Sigmoid colon (tissue), 6 donors: ENCODE measurements at regions not wholly inside any gene's neighbourhood (a gene's known extent, or its start where the extent isn't known, plus 50 kb on each side); places are given as distances from the start of the nearest gene placed in this dataset.

ENCODE experiments used
- DNase-seq: peaks from one replicate; pipeline ENCODE4 v3.0.0-alpha.2; 2019
- H3K27ac ChIP-seq, 4 donors: fragments of 200-600 bp; sonication (generic); one replicate each; pipeline ENCODE4 v1.5.1; 2016 to 2019; ENCODE audit warnings: mild to moderate bottlenecking in 1 of 4
- H3K27me3 ChIP-seq, 3 donors: fragments of 200-600 bp; sonication (generic); one replicate each; pipeline ENCODE4 v1.5.1; 2019; ENCODE audit warnings: mild to moderate bottlenecking in 1 of 3
- H3K36me3 ChIP-seq, 4 donors: fragments of 200-600 bp; sonication (generic); one replicate each; pipeline ENCODE4 v1.5.1; 2016 to 2019
- H3K4me1 ChIP-seq, 4 donors: fragments of 200-600 bp; sonication (generic); one replicate each; pipeline ENCODE4 v1.5.1; 2017 to 2019
- H3K4me3 ChIP-seq, 4 donors: fragments of 200-600 bp; sonication (generic); one replicate each; pipeline ENCODE4 v1.5.1; 2017 to 2019; ENCODE audit warnings: mild to moderate bottlenecking in 2 of 4, moderate library complexity in 1 of 4
- H3K9me3 ChIP-seq, 4 donors: fragments of 200-600 bp in 3 of 4; sonication (generic) in 3 of 4; one replicate each; pipeline versions ENCODE4 v1.5.1 to v1.6.1; 2013 to 2019
- CTCF ChIP-seq, 4 experiments: fragments of 450-650 bp in 3 of 4; fragments of 200-600 bp in 1 of 4; IDR thresholded peaks; one replicate each; pipeline ENCODE4 v1.5.1; 2016 to 2019; ENCODE audit warnings: antibody characterized with exemption in 4 of 4, mild to moderate bottlenecking in 3 of 4, moderate library complexity in 2 of 4
- EP300 ChIP-seq, 4 donors: sonication (generic); formaldehyde crosslinking; IDR thresholded peaks; one replicate each; pipeline ENCODE4 v1.6.1; 2017; ENCODE audit warnings: antibody characterized with exemption in 4 of 4
- POLR2A ChIP-seq, 2 donors: fragments of 450-650 bp; IDR thresholded peaks; one replicate each; pipeline ENCODE4 v1.6.1; 2016; ENCODE audit warnings: antibody characterized with exemption in 2 of 2, mild to moderate bottlenecking in 2 of 2, moderate library complexity in 2 of 2
- POLR2AphosphoS5 ChIP-seq, 4 donors: sonication (generic); formaldehyde crosslinking; IDR thresholded peaks; one replicate each; pipeline ENCODE4 v1.6.1; 2017; ENCODE audit warnings: antibody characterized with exemption in 4 of 4
- WGBS, 2 donors: extraction: QIAGEN DNeasy Blood & Tissue Kit; methylation state at CpG; one replicate each; pipeline ENCODE4 v1.1.7; 2013; 5-methylcytosine and 5-hydroxymethylcytosine counted together
- intact Hi-C: fragments of 100-400 bp; cut with DNase I; formaldehyde crosslinking; loops from one replicate; pipeline ENCODE4 v1.15.1; 2023
- donor health status: healthy with polysubstance abuse.
- donor health status: healthy.

DNA sequence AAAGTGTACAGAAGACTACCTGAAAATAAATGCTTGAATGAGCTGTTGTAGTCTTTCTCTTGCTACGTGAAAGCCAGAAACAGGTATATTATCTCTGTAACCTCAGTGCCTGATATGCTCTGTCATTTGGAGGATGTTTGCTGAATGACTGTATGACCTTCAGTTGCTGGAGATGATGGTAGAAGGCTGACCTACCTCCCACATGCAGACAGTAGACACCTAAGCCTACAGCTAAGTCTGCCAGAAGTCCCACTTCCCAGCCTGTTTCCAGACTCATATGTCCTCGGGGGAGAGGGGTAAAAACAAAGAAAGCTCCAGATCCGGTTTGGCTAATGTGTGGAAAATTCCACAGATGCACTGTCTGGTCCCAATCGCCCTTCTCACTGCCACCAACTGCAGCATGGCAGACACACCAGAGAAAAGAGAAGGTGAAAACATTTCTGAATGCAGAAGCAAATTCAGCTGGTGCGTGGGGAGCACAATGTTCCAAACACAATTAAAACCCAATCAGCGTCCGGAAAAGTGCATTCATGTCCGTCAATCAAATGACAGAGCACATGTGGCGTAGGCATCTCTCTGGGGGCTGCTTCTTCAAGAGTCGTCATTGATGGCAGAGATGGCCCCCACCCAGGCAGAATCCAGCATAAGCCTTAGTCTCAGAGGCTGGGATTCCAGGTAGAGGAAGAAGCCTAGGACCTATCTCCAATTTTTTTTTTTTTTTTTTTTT lies 76.3 kb upstream of the TBX3 start:
- H3K4me3 ChIP-seq = no peak overlapping the region
- 77 to 80% methylated on average over 10 of the region's 10 CpGs for WGBS, 2 donors
- no peak for TF ChIP-seq POLR2AphosphoS5 (IDR thresholded peaks at IDR 0.05)
- no peak for TF ChIP-seq POLR2A (IDR thresholded peaks at IDR 0.05)
- TF ChIP-seq EP300 (IDR thresholded peaks at IDR 0.05) = no peak
- TF ChIP-seq CTCF (IDR thresholded peaks at IDR 0.05) = no peak
- no peak for DNase-seq
- peaks cover 0 to 10% (median 7%) of the 10 kb centered on the region in 4 donors for H3K4me1 ChIP-seq
- intact Hi-C loops = no loop called here
- H3K27ac ChIP-seq = no peak overlapping the region
- no peaks in the 10 kb centered on the region for H3K9me3 ChIP-seq
- no peaks in the 10 kb centered on the region for H3K36me3 ChIP-seq
- H3K27me3 ChIP-seq = no peaks in the 10 kb centered on the region

GRCh38 chr12:114759635-114760034 lies 75.7 kb upstream of the TBX3 start:
- H3K27me3 ChIP-seq = no peaks in the 10 kb centered on the region
- intact Hi-C loops = no loop called here
- no peak overlapping the region for H3K4me3 ChIP-seq
- WGBS, 2 donors = 75 to 92% methylated on average over 11 of the region's 11 CpGs
- TF ChIP-seq EP300 (IDR thresholded peaks at IDR 0.05) = no peak
- no peak for TF ChIP-seq POLR2AphosphoS5 (IDR thresholded peaks at IDR 0.05)
- TF ChIP-seq CTCF (IDR thresholded peaks at IDR 0.05) = no peak
- TF ChIP-seq POLR2A (IDR thresholded peaks at IDR 0.05) = no peak
- no peaks in the 10 kb centered on the region for H3K36me3 ChIP-seq
- H3K9me3 ChIP-seq = no peaks in the 10 kb centered on the region
- no peak overlapping the region for H3K27ac ChIP-seq
- peaks cover 0 to 10% (median 7%) of the 10 kb centered on the region in 4 donors for H3K4me1 ChIP-seq
- DNase-seq = no peak

GRCh38 chr12:114757684-114758325 lies 73.8 kb upstream of the TBX3 start:
- DNase-seq = no peak
- TF ChIP-seq POLR2AphosphoS5 (IDR thresholded peaks at IDR 0.05) (no peak), CTCF (IDR thresholded peaks at IDR 0.05) (no peak)
- no peak overlapping the region for H3K27ac ChIP-seq
- H3K36me3 ChIP-seq = no peaks in the 10 kb centered on the region
- H3K9me3 ChIP-seq = no peaks in the 10 kb centered on the region
- intact Hi-C loops = no loop called here
- 75 to 84% methylated on average over 4 of the region's 4 CpGs for WGBS, 2 donors
- H3K4me1 ChIP-seq = peaks cover 0 to 6% (median 5%) of the 10 kb centered on the region in 4 donors
- no peak overlapping the region for H3K4me3 ChIP-seq
- no peaks in the 10 kb centered on the region for H3K27me3 ChIP-seq

- H3K9me3 ChIP-seq = no peaks in the 10 kb centered on the region
- DNase-seq = no peak
- peaks cover 0 to 20% (median 17%) of the 10 kb centered on the region in 4 donors for H3K4me1 ChIP-seq
- H3K27ac ChIP-seq = no peak overlapping the region
- intact Hi-C loops = no loop called here
- 87 to 89% methylated on average over 8 of the region's 8 CpGs for WGBS, 2 donors
- no peak for TF ChIP-seq CTCF (IDR thresholded peaks at IDR 0.05)
- TF ChIP-seq POLR2AphosphoS5 (IDR thresholded peaks at IDR 0.05) = no peak
- no peak overlapping the region for H3K4me3 ChIP-seq
- H3K36me3 ChIP-seq = no peaks in the 10 kb centered on the region
- H3K27me3 ChIP-seq = no peaks in the 10 kb centered on the region
Observed at GRCh38 chr12:114752217-114752616, 68.2 kb upstream of the TBX3 start.
